Progenitor cell of endocrine pancreas (in vitro differentiated cells): ENCODE measurements at regions not wholly inside any gene's neighbourhood (a gene's known extent, or its start where the extent isn't known, plus 50 kb on each side); places are given as distances from the start of the nearest gene placed in this dataset.
"Not testable (repeated sequence)": the region's sequence is repeated elsewhere in the genome, so short reads cannot be mapped to it uniquely, and the experiment has no call there.

Source experiments
- DNase-seq: peaks from one replicate; pipeline ENCODE4 v3.0.0; 2021; ENCODE audit warnings: low spot score; ENCODE audit not compliant: unreplicated experiment
- H3K27ac Mint-ChIP-seq: 2 replicates; pipeline ENCODE4 v1.8.0; 2021; ENCODE audit warnings: mild to moderate bottlenecking, moderate library complexity, mixed read lengths
- H3K27me3 Mint-ChIP-seq: 2 replicates; pipeline ENCODE4 v1.8.0; 2021; ENCODE audit warnings: mixed read lengths
- H3K36me3 Mint-ChIP-seq: 2 replicates; pipeline ENCODE4 v1.8.0; 2022; ENCODE audit warnings: mixed read lengths; ENCODE audit not compliant: insufficient read depth
- H3K4me1 Mint-ChIP-seq: 2 replicates; pipeline ENCODE4 v1.8.0; 2021; ENCODE audit warnings: low read depth, mixed read lengths
- H3K4me3 Mint-ChIP-seq: 2 replicates; pipeline ENCODE4 v1.8.0; 2021; ENCODE audit warnings: low read depth, mild to moderate bottlenecking, moderate library complexity, mixed read lengths
- H3K9me3 Mint-ChIP-seq: 2 replicates; pipeline ENCODE4 v1.8.0; 2021; ENCODE audit warnings: low read depth, mixed read lengths
- TF ChIP-seq, protein P1 (sequence below): fragments of 200-600 bp; sonication (generic); IDR thresholded peaks from one replicate; pipeline ENCODE4 v1.5.0; 2021; ENCODE audit warnings: antibody characterized with exemption, mild to moderate bottlenecking; ENCODE audit not compliant: unreplicated experiment

DNA sequence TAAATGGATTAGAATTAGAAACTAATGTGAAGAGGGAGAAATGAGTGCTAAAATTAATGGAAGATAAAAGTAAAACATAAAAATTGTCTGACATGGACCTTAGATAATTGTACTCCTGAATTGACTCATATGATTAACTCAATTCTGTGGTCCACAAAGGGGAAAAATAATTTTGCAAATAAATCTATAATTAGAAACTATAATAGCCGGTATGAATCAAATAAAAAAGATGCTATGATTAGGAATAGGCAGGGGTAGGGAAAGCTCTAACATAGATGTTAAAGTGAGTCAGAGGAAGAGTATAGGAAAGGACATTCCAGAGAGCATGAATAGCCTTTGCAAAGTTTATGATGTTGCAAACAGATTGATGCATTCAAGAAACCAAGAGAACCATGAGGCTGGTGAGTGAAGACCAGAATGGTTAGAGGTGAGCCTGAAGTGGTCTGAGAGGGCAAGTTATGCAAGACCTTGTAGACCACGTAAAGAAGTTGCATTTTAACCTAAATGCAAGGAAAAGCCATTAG, 262.1 kb upstream of the CA10 start:
- peaks cover 15% of the 10 kb centered on the region for H3K9me3 Mint-ChIP-seq
- peaks cover 3% of the 10 kb centered on the region for H3K4me1 Mint-ChIP-seq
- no peaks in the 10 kb centered on the region for H3K36me3 Mint-ChIP-seq
- H3K4me3 Mint-ChIP-seq, result no peak overlapping the region
- DNase-seq, result no peak
- TF ChIP-seq, protein P1, sequence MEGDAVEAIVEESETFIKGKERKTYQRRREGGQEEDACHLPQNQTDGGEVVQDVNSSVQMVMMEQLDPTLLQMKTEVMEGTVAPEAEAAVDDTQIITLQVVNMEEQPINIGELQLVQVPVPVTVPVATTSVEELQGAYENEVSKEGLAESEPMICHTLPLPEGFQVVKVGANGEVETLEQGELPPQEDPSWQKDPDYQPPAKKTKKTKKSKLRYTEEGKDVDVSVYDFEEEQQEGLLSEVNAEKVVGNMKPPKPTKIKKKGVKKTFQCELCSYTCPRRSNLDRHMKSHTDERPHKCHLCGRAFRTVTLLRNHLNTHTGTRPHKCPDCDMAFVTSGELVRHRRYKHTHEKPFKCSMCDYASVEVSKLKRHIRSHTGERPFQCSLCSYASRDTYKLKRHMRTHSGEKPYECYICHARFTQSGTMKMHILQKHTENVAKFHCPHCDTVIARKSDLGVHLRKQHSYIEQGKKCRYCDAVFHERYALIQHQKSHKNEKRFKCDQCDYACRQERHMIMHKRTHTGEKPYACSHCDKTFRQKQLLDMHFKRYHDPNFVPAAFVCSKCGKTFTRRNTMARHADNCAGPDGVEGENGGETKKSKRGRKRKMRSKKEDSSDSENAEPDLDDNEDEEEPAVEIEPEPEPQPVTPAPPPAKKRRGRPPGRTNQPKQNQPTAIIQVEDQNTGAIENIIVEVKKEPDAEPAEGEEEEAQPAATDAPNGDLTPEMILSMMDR, result no peak
- H3K27ac Mint-ChIP-seq, result no peak overlapping the region
- peaks cover 2% of the 10 kb centered on the region for H3K27me3 Mint-ChIP-seq

DNA sequence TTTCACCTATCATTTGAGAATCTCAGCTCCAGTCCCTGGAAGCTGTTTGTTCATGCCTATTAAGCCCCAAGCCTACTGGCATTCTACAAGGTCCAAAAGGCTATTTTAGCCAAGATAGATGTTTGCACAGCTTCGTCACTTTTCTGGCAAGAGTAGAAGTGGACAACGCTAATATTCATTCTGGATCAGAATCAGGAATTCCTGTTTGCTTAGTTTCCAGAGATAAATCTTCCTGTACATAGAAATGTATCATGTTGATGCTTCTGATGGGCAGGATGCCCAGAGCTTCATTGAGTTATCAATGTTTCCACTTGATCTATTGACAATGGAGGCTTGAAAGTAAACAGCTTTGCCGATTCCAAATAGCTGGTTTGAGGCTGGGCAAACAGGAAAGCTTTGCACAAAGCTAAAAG, 260.7 kb upstream of the CA10 start:
- H3K27ac Mint-ChIP-seq, result no peak overlapping the region
- H3K36me3 Mint-ChIP-seq, result no peaks in the 10 kb centered on the region
- H3K9me3 Mint-ChIP-seq, result peaks cover 11% of the 10 kb centered on the region
- H3K27me3 Mint-ChIP-seq, result peaks cover 2% of the 10 kb centered on the region
- TF ChIP-seq, protein P1, result no peak
- no peak for DNase-seq
- no peak overlapping the region for H3K4me3 Mint-ChIP-seq
- H3K4me1 Mint-ChIP-seq, result peaks cover 3% of the 10 kb centered on the region

DNA sequence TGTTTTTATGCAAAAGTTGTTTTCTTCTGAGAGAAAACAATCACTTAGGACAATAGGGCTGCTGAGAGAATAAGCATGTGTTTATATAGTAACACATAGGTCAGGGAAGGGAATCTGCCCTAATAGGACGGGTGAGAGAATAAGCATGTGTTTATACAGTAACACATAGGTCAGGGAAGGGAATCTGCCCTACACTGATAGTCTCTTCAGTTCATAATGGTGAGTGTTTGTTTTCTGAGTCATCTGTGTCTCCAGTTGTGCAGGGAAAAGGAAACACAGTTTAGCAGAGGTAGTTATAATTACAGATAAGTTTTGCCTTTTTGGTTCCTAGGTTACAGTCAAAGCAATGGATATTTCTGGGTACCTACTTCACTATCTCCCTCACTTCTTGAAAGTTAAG, 252.3 kb upstream of the CA10 start:
- TF ChIP-seq, protein P1, result no peak
- H3K36me3 Mint-ChIP-seq, result no peaks in the 10 kb centered on the region
- no peaks in the 10 kb centered on the region for H3K4me1 Mint-ChIP-seq
- no peak overlapping the region for H3K4me3 Mint-ChIP-seq
- H3K27me3 Mint-ChIP-seq, result no peaks in the 10 kb centered on the region
- no peak for DNase-seq
- no peak overlapping the region for H3K27ac Mint-ChIP-seq
- H3K9me3 Mint-ChIP-seq, result peaks cover 11% of the 10 kb centered on the region

DNA sequence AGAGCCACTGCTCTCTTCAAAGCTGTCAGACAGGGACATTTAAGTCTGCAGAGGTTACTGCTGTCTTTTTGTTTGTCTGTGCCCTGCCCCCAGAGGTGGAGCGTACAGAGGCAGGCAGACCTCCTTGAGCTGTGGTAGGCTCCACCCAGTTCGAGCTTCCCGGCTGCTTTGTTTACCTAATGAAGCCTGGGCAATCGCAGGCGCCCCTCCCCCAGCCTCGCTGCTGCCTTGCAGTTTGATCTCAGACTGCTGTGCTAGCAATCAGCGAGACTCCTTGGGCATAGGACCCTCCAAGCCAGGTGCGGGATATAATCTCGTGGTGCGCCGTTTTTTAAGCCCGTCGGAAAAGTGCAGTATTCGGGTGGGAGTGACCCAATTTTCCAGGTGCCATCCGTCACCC, 250.7 kb upstream of the CA10 start:
- not testable (repeated sequence) for DNase-seq

DNA sequence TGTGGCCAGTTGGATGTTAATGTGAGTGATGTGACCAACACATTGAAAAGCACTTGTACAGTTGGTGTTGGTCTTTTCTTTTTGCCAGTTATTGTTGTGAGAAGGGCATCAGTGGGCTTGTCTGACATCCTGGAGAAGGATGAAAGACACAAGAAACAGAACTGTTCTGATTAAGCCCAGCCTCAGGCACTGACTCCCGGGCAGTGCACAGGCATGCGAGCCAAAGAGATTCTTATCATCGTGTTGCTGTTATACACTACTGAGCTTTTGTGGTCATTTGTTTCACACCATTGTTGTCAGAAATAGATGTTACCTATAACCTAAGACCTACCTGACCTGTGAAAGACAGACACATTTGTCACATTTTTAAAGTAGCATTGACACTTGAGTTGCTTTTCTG, 236.8 kb upstream of the CA10 start:
- H3K27ac Mint-ChIP-seq, result no peak overlapping the region
- H3K4me3 Mint-ChIP-seq, result no peak overlapping the region
- no peaks in the 10 kb centered on the region for H3K36me3 Mint-ChIP-seq
- no peak for DNase-seq
- no peaks in the 10 kb centered on the region for H3K27me3 Mint-ChIP-seq
- TF ChIP-seq, protein P1, result no peak
- no peaks in the 10 kb centered on the region for H3K4me1 Mint-ChIP-seq
- H3K9me3 Mint-ChIP-seq, result peaks cover 2% of the 10 kb centered on the region

More for the DNA sequence above, 250.7 kb upstream of the CA10 start:
- H3K27ac Mint-ChIP-seq, H3K36me3 Mint-ChIP-seq, H3K4me3 Mint-ChIP-seq, H3K27me3 Mint-ChIP-seq, H3K4me1 Mint-ChIP-seq: not testable (repeated sequence)
- peaks cover 11% of the 10 kb centered on the region for H3K9me3 Mint-ChIP-seq

DNA sequence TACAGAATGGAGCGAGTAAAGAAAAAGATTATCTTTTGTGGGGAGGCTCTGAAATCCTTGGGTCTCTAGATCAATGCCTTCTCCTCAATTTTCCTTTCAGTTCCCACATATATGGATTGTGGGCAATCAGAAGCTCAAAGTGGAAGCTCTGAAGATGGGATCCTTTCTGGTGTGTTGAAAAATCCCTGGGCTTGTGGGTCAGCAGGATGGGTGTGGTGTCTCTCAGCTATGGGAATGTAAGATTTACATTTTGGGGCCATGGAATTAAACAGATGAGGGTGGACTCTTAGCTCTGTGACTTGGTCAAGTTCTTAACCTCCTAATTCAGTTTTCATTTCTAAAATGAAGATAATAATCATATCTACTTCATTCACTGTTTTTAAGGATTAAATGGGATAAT, 231.9 kb upstream of the CA10 start:
- TF ChIP-seq, protein P1, result no peak
- H3K4me1 Mint-ChIP-seq, result no peaks in the 10 kb centered on the region
- DNase-seq, result no peak
- H3K4me3 Mint-ChIP-seq, result no peak overlapping the region
- H3K27me3 Mint-ChIP-seq, result peaks cover 4% of the 10 kb centered on the region
- no peak overlapping the region for H3K27ac Mint-ChIP-seq
- H3K9me3 Mint-ChIP-seq, result no peaks in the 10 kb centered on the region
- no peaks in the 10 kb centered on the region for H3K36me3 Mint-ChIP-seq
